ENCODE measurements at regions not wholly inside any gene's neighbourhood (a gene's known extent, or its start where the extent isn't known, plus 50 kb on each side); places are given as distances from the start of the nearest gene placed in this dataset.

GRCh38 chr10:3236644-3237404, 64.2 kb upstream of the PITRM1 start:
- Histone ChIP-seq H3K27ac (ENCODE audit: low read depth, low read length) (no peak overlapping the region), H3K9me3 (ENCODE audit: control insufficient read depth in 1 of 2, low read length in 2 of 2) (no peaks in the 10 kb centered on the region), H3K4me3 (ENCODE audit: low read depth in 1 of 2, low read length in 2 of 2) (no peak overlapping the region), H3K4me1 (ENCODE audit: control insufficient read depth in 1 of 2, insufficient read depth in 2 of 2, low read length in 2 of 2) (no peaks in the 10 kb centered on the region), H3K27me3 (ENCODE audit: control insufficient read depth in 1 of 2, insufficient read depth in 2 of 2, low read length in 2 of 2) (no peaks in the 10 kb centered on the region), H3K9ac (ENCODE audit: low read depth in 1 of 2, low read length in 2 of 2) (no peak overlapping the region), H3K36me3 (ENCODE audit: control insufficient read depth in 1 of 2, insufficient read depth in 2 of 2, low read length in 2 of 2) (no peaks in the 10 kb centered on the region)

- Histone ChIP-seq H3K36me3 (ENCODE audit: control insufficient read depth in 1 of 2, insufficient read depth in 2 of 2, low read length in 2 of 2) (no peaks in the 10 kb centered on the region), H3K4me3 (ENCODE audit: low read depth in 1 of 2, low read length in 2 of 2) (no peak overlapping the region), H3K9ac (ENCODE audit: low read depth in 1 of 2, low read length in 2 of 2) (no peak overlapping the region), H3K27ac (ENCODE audit: low read depth, low read length) (no peak overlapping the region), H3K9me3 (ENCODE audit: control insufficient read depth in 1 of 2, low read length in 2 of 2) (no peaks in the 10 kb centered on the region), H3K4me1 (ENCODE audit: control insufficient read depth in 1 of 2, insufficient read depth in 2 of 2, low read length in 2 of 2) (no peaks in the 10 kb centered on the region), H3K27me3 (ENCODE audit: control insufficient read depth in 1 of 2, insufficient read depth in 2 of 2, low read length in 2 of 2) (no peaks in the 10 kb centered on the region)
These were observed 63.5 kb upstream of the PITRM1 start for GRCh38 chr10:3235996-3236510.

- Histone ChIP-seq H3K27me3 (ENCODE audit: control insufficient read depth in 1 of 2, insufficient read depth in 2 of 2, low read length in 2 of 2) (no peaks in the 10 kb centered on the region), H3K36me3 (ENCODE audit: control insufficient read depth in 1 of 2, insufficient read depth in 2 of 2, low read length in 2 of 2) (no peaks in the 10 kb centered on the region), H3K9ac (ENCODE audit: low read depth in 1 of 2, low read length in 2 of 2) (no peak overlapping the region), H3K9me3 (ENCODE audit: control insufficient read depth in 1 of 2, low read length in 2 of 2) (no peaks in the 10 kb centered on the region), H3K27ac (ENCODE audit: low read depth, low read length) (no peak overlapping the region), H3K4me1 (ENCODE audit: control insufficient read depth in 1 of 2, insufficient read depth in 2 of 2, low read length in 2 of 2) (no peaks in the 10 kb centered on the region), H3K4me3 (ENCODE audit: low read depth in 1 of 2, low read length in 2 of 2) (no peak overlapping the region)
These were observed 62.8 kb upstream of the PITRM1 start for GRCh38 chr10:3235395-3235794.

GRCh38 chr10:3233486-3233990, 61.0 kb upstream of the PITRM1 start:
- no peaks in the 10 kb centered on the region for H3K27me3 ChIP-seq (ENCODE audit: control insufficient read depth in 1 of 2, insufficient read depth in 2 of 2, low read length in 2 of 2)
- peaks cover 0 to 1% of the 10 kb centered on the region in 2 donors for H3K4me1 ChIP-seq (ENCODE audit: control insufficient read depth in 1 of 2, insufficient read depth in 2 of 2, low read length in 2 of 2)
- no peaks in the 10 kb centered on the region for H3K9me3 ChIP-seq (ENCODE audit: control insufficient read depth in 1 of 2, low read length in 2 of 2)
- H3K27ac ChIP-seq (ENCODE audit: low read depth, low read length), result no peak overlapping the region
- no peak overlapping the region for H3K9ac ChIP-seq (ENCODE audit: low read depth in 1 of 2, low read length in 2 of 2)
- no peak overlapping the region for H3K4me3 ChIP-seq (ENCODE audit: low read depth in 1 of 2, low read length in 2 of 2)
- no peaks in the 10 kb centered on the region for H3K36me3 ChIP-seq (ENCODE audit: control insufficient read depth in 1 of 2, insufficient read depth in 2 of 2, low read length in 2 of 2)

GRCh38 chr10:3231951-3232730, 59.6 kb upstream of the PITRM1 start:
- Histone ChIP-seq H3K27me3 (ENCODE audit: control insufficient read depth in 1 of 2, insufficient read depth in 2 of 2, low read length in 2 of 2) (no peaks in the 10 kb centered on the region), H3K36me3 (ENCODE audit: control insufficient read depth in 1 of 2, insufficient read depth in 2 of 2, low read length in 2 of 2) (no peaks in the 10 kb centered on the region), H3K4me1 (ENCODE audit: control insufficient read depth in 1 of 2, insufficient read depth in 2 of 2, low read length in 2 of 2) (peaks cover 7 to 10% of the 10 kb centered on the region in 2 donors), H3K9me3 (ENCODE audit: control insufficient read depth in 1 of 2, low read length in 2 of 2) (no peaks in the 10 kb centered on the region), H3K27ac (ENCODE audit: low read depth, low read length) (no peak overlapping the region), H3K9ac (ENCODE audit: low read depth in 1 of 2, low read length in 2 of 2) (no peak overlapping the region), H3K4me3 (ENCODE audit: low read depth in 1 of 2, low read length in 2 of 2) (no peak overlapping the region)

DNA sequence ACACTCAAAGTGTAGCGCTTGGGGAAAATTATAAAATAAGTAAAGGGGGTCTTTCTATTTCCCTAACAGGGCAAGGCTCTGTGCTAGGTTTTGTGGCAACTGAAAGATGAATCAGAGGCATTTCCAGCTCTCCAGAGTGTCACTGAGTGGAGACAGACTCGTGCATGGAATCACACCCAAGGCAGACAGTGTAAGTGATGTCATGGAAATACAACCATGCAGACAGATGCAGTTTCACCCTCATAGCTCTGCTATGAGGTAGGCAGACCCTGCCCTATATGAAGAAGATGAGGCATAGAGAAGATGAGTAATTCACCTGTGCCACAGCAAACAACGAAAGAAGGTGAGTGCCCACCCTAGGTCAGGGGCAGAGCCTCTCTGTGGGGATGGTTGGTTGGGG, 57.2 kb upstream of the PITRM1 start:
- Histone ChIP-seq H3K27ac (ENCODE audit: low read depth, low read length) (no peak overlapping the region), H3K9ac (ENCODE audit: low read depth in 1 of 2, low read length in 2 of 2) (no peak overlapping the region), H3K4me1 (ENCODE audit: control insufficient read depth in 1 of 2, insufficient read depth in 2 of 2, low read length in 2 of 2) (peaks cover 7 to 10% of the 10 kb centered on the region in 2 donors), H3K9me3 (ENCODE audit: control insufficient read depth in 1 of 2, low read length in 2 of 2) (no peaks in the 10 kb centered on the region), H3K4me3 (ENCODE audit: low read depth in 1 of 2, low read length in 2 of 2) (no peak overlapping the region), H3K27me3 (ENCODE audit: control insufficient read depth in 1 of 2, insufficient read depth in 2 of 2, low read length in 2 of 2) (no peaks in the 10 kb centered on the region), H3K36me3 (ENCODE audit: control insufficient read depth in 1 of 2, insufficient read depth in 2 of 2, low read length in 2 of 2) (no peaks in the 10 kb centered on the region)

DNA sequence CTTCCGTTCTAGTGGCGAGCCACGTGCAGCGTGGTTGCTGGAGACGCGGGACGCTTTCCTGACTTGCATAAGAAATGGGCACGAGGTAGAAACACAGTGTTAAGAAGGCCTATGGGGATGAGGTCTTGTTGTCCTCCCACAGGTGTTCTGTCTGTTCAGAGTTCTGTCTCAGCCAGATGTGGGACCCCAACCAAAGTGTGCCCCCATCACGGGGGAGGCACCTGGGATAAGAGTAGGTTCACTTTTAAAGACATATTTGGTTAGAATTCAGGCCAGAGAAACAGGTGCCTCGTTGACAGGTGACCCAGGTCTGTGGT, 56.0 kb upstream of the PITRM1 start:
- no peak overlapping the region for H3K9ac ChIP-seq (ENCODE audit: low read depth in 1 of 2, low read length in 2 of 2)
- H3K9me3 ChIP-seq (ENCODE audit: control insufficient read depth in 1 of 2, low read length in 2 of 2), result no peaks in the 10 kb centered on the region
- H3K4me1 ChIP-seq (ENCODE audit: control insufficient read depth in 1 of 2, insufficient read depth in 2 of 2, low read length in 2 of 2), result peaks cover 7 to 10% of the 10 kb centered on the region in 2 donors
- no peak overlapping the region for H3K27ac ChIP-seq (ENCODE audit: low read depth, low read length)
- no peaks in the 10 kb centered on the region for H3K27me3 ChIP-seq (ENCODE audit: control insufficient read depth in 1 of 2, insufficient read depth in 2 of 2, low read length in 2 of 2)
- no peaks in the 10 kb centered on the region for H3K36me3 ChIP-seq (ENCODE audit: control insufficient read depth in 1 of 2, insufficient read depth in 2 of 2, low read length in 2 of 2)
- no peak overlapping the region for H3K4me3 ChIP-seq (ENCODE audit: low read depth in 1 of 2, low read length in 2 of 2)

GRCh38 chr10:3226960-3227744, 54.6 kb upstream of the PITRM1 start:
- Histone ChIP-seq H3K9ac (ENCODE audit: low read depth in 1 of 2, low read length in 2 of 2) (no peak overlapping the region), H3K4me3 (ENCODE audit: low read depth in 1 of 2, low read length in 2 of 2) (no peak overlapping the region), H3K27ac (ENCODE audit: low read depth, low read length) (no peak overlapping the region)

DNA sequence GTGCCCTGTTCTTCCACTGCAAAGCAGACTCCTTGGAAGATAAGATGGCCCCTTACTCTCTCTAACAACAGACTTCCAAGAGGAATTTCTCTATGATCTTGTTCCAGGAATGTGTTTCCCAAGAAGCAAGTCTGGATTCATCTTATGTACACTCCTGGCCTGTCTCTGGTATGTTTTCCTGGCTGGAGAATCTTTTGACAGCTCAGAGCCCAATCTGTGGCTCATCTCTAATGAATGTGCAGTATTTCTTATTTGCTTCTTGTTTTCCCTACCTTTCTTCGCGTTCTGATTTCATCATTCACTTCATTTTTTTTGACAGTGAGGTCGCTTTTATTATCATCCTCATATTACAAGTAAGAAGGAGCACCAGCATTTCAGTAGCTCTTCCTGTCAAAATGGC, 53.0 kb upstream of the PITRM1 start:
- Histone ChIP-seq H3K4me1 (ENCODE audit: control insufficient read depth in 1 of 2, insufficient read depth in 2 of 2, low read length in 2 of 2) (peaks cover 7 to 10% of the 10 kb centered on the region in 2 donors), H3K36me3 (ENCODE audit: control insufficient read depth in 1 of 2, insufficient read depth in 2 of 2, low read length in 2 of 2) (no peaks in the 10 kb centered on the region), H3K9ac (ENCODE audit: low read depth in 1 of 2, low read length in 2 of 2) (no peak overlapping the region), H3K4me3 (ENCODE audit: low read depth in 1 of 2, low read length in 2 of 2) (no peak overlapping the region), H3K27ac (ENCODE audit: low read depth, low read length) (no peak overlapping the region), H3K9me3 (ENCODE audit: control insufficient read depth in 1 of 2, low read length in 2 of 2) (no peaks in the 10 kb centered on the region), H3K27me3 (ENCODE audit: control insufficient read depth in 1 of 2, insufficient read depth in 2 of 2, low read length in 2 of 2) (no peaks in the 10 kb centered on the region)

More at GRCh38 chr10:3226960-3227744, 54.6 kb upstream of the PITRM1 start:
- no peaks in the 10 kb centered on the region for H3K9me3 ChIP-seq (ENCODE audit: control insufficient read depth in 1 of 2, low read length in 2 of 2)
- peaks cover 7 to 10% of the 10 kb centered on the region in 2 donors for H3K4me1 ChIP-seq (ENCODE audit: control insufficient read depth in 1 of 2, insufficient read depth in 2 of 2, low read length in 2 of 2)
- no peaks in the 10 kb centered on the region for H3K36me3 ChIP-seq (ENCODE audit: control insufficient read depth in 1 of 2, insufficient read depth in 2 of 2, low read length in 2 of 2)
- no peaks in the 10 kb centered on the region for H3K27me3 ChIP-seq (ENCODE audit: control insufficient read depth in 1 of 2, insufficient read depth in 2 of 2, low read length in 2 of 2)

Data from duodenal mucosa (tissue), 2 donors.